Erythroblast (primary cell): ENCODE measurements at regions not wholly inside any gene's neighbourhood (a gene's known extent, or its start where the extent isn't known, plus 50 kb on each side); places are given as distances from the start of the nearest gene placed in this dataset.

Experiments
- GATA1 ChIP-seq: IDR thresholded peaks from 2 replicates; pipeline ENCODE4 v1.6.1; 2011; ENCODE audit warnings: low read depth, mild to moderate bottlenecking, control low read depth, low read length, moderate library complexity
- POLR2A ChIP-seq: IDR thresholded peaks from 2 replicates; pipeline ENCODE4 v1.6.1; 2011; ENCODE audit warnings: mild to moderate bottlenecking, low read length

DNA sequence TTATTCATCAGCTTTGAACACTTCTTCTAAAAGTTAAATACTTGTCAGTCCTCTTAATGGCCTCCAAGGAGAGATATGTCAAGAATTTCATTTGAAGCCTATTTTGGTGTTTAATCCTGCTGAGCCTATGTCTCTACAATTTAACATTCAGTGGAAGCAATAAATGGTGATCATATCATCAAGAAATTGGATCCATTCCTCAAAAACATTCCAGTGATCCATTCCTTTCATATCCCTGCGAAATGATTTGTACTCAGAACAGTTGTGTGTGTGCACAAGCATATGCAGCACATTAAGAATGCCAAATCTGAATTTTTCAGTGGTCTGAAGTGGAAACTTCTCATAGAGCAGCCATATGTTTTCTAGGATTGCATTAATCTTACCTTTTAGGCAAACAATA, 373.7 kb upstream of the SYT1 start:
- TF ChIP-seq POLR2A (no peak), GATA1 (no peak)
